Trophoblast cell (in vitro differentiated cells and primary cell): ENCODE measurements at regions not wholly inside any gene's neighbourhood (a gene's known extent, or its start where the extent isn't known, plus 50 kb on each side); places are given as distances from the start of the nearest gene placed in this dataset.
"Not testable (repeated sequence)": the region's sequence is repeated elsewhere in the genome, so short reads cannot be mapped to it uniquely, and the experiment has no call there.

Experiments used
- DNase-seq, 2 donors: peaks; one replicate each; pipeline ENCODE4 v3.0.0-alpha.2; 2016
- H2AFZ ChIP-seq: 2 replicates; pipeline ENCODE4 v1.6.1; 2013; ENCODE audit warnings: low read length, moderate library complexity, mild to moderate bottlenecking; ENCODE audit not compliant: insufficient read depth, poor library complexity
- H2AK5ac ChIP-seq: 2 replicates; pipeline ENCODE4 v1.6.1; 2013; ENCODE audit warnings: mild to moderate bottlenecking, low read length
- H2BK120ac ChIP-seq: 2 replicates; pipeline ENCODE4 v1.6.1; 2013; ENCODE audit warnings: low read length, mild to moderate bottlenecking, moderate library complexity; ENCODE audit not compliant: insufficient read depth, poor library complexity
- H2BK12ac ChIP-seq: 2 replicates; pipeline ENCODE4 v1.6.1; 2013; ENCODE audit warnings: mild to moderate bottlenecking, low read length, moderate library complexity
- H2BK5ac ChIP-seq: 2 replicates; pipeline ENCODE4 v1.6.1; 2013; ENCODE audit warnings: low read length, low read depth, moderate library complexity, mild to moderate bottlenecking; ENCODE audit not compliant: poor library complexity
- H3K14ac ChIP-seq: 2 replicates; pipeline ENCODE4 v1.6.1; 2013; ENCODE audit warnings: mild to moderate bottlenecking, low read length
- H3K18ac ChIP-seq: 2 replicates; pipeline ENCODE4 v1.6.1; 2013; ENCODE audit warnings: mild to moderate bottlenecking, low read length
- H3K23ac ChIP-seq: 2 replicates; pipeline ENCODE4 v1.6.1; 2013; ENCODE audit warnings: low read length
- H3K27ac ChIP-seq: 2 replicates; pipeline ENCODE4 v1.5.1; 2013; ENCODE audit warnings: low read depth, mild to moderate bottlenecking, inconsistent platforms, low read length, moderate library complexity
- H3K27me3 ChIP-seq: 2 replicates; pipeline ENCODE4 v1.6.1; 2013; ENCODE audit warnings: inconsistent platforms, mild to moderate bottlenecking, low read length, moderate library complexity; ENCODE audit not compliant: insufficient read depth
- H3K36me3 ChIP-seq, 2 experiments: 1 replicate in 1 of 2; 2 replicates in 1 of 2; pipeline ENCODE4 v1.6.1; 2013; ENCODE audit warnings: low read length in 2 of 2, mild to moderate bottlenecking in 2 of 2, moderate library complexity in 1 of 2; ENCODE audit not compliant: insufficient read depth in 2 of 2, control insufficient read depth in 1 of 2
- H3K4ac ChIP-seq: 2 replicates; pipeline ENCODE4 v1.6.1; 2013; ENCODE audit warnings: low read depth, mild to moderate bottlenecking, low read length, moderate library complexity
- H3K4me1 ChIP-seq, 2 experiments: 1 replicate in 1 of 2; 2 replicates in 1 of 2; pipeline ENCODE4 v1.6.1; 2013; ENCODE audit warnings: low read length in 2 of 2, mild to moderate bottlenecking in 2 of 2, moderate library complexity in 1 of 2; ENCODE audit not compliant: insufficient read depth in 2 of 2, control insufficient read depth in 1 of 2
- H3K4me2 ChIP-seq: 2 replicates; pipeline ENCODE4 v1.6.1; 2013; ENCODE audit warnings: inconsistent platforms, mild to moderate bottlenecking, low read length, moderate library complexity
- H3K4me3 ChIP-seq: 2 replicates; pipeline ENCODE4 v1.5.1; 2013; ENCODE audit warnings: mild to moderate bottlenecking, low read depth, low read length, inconsistent platforms
- H3K79me1 ChIP-seq: one replicate; pipeline ENCODE4 v1.6.1; 2013; ENCODE audit warnings: low read length
- H3K79me2 ChIP-seq: 2 replicates; pipeline ENCODE4 v1.6.1; 2013; ENCODE audit warnings: low read length, mild to moderate bottlenecking; ENCODE audit not compliant: control insufficient read depth, insufficient read depth, poor library complexity
- H3K9ac ChIP-seq: 2 replicates; pipeline ENCODE4 v1.6.1; 2013; ENCODE audit warnings: mild to moderate bottlenecking, low read length
- H3K9me3 ChIP-seq: 2 replicates; pipeline ENCODE4 v1.6.1; 2013; ENCODE audit warnings: low read depth, mild to moderate bottlenecking, control low read depth, inconsistent platforms, low read length; ENCODE audit not compliant: insufficient read depth
- H4K12ac ChIP-seq: 2 replicates; pipeline ENCODE4 v1.6.1; 2013; ENCODE audit warnings: low read depth, mild to moderate bottlenecking, low read length, moderate library complexity
- H4K8ac ChIP-seq: 2 replicates; pipeline ENCODE4 v1.6.1; 2013; ENCODE audit warnings: low read depth, mild to moderate bottlenecking, low read length, moderate library complexity
- H4K91ac ChIP-seq: one replicate; pipeline ENCODE4 v1.6.1; 2013; ENCODE audit warnings: low read depth, mild to moderate bottlenecking, low read length, moderate library complexity
- WGBS: extraction: QIAGEN DNeasy Blood & Tissue Kit; methylation state at CpG from one replicate; pipeline ENCODE4 v1.1.7; 2013; ENCODE audit warnings: missing lambda C conversion rate; ENCODE audit not compliant: insufficient read length, insufficient coverage; ENCODE audit errors: extremely low coverage; 5-methylcytosine and 5-hydroxymethylcytosine counted together

DNA sequence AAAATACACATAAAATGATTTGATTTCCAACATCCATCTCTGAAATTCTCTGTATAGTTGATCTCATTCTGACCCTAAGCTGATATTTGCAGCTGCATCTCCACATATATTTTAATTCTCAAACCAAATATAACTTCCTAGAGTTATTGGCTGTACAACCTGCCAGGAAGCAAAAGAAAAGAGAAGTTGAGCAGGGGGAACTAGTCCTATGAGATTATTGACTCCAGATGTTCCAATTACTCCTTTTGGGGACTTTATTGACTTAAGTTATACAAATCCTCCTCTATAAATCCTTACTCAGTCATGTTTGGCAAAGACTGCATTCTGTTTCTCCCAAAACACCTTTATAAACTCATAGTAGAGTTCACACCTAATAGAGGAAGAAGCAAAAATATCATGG, 599.4 kb upstream of the ANKRD30A start:
- Histone ChIP-seq H3K23ac (no peak overlapping the region), H2BK120ac (no peak overlapping the region), H2BK5ac (no peak overlapping the region), H4K12ac (no peak overlapping the region), H4K91ac (no peak overlapping the region), H3K9ac (no peak overlapping the region), H3K9me3 (no peaks in the 10 kb centered on the region), H4K8ac (no peak overlapping the region), H3K27me3 (no peaks in the 10 kb centered on the region), H3K4me3 (no peak overlapping the region), H3K79me2 (no peaks in the 10 kb centered on the region), H2AK5ac (no peak overlapping the region), H3K4me2 (no peak overlapping the region), H3K14ac (no peak overlapping the region), H2BK12ac (no peak overlapping the region), H3K79me1 (no peaks in the 10 kb centered on the region), H3K27ac (no peak overlapping the region), H3K36me3 (no peaks in the 10 kb centered on the region), H2AFZ (no peak overlapping the region), H3K18ac (no peak overlapping the region), H3K4ac (no peak overlapping the region), H3K4me1 (no peaks in the 10 kb centered on the region)
- DNase-seq, result no peak

DNA sequence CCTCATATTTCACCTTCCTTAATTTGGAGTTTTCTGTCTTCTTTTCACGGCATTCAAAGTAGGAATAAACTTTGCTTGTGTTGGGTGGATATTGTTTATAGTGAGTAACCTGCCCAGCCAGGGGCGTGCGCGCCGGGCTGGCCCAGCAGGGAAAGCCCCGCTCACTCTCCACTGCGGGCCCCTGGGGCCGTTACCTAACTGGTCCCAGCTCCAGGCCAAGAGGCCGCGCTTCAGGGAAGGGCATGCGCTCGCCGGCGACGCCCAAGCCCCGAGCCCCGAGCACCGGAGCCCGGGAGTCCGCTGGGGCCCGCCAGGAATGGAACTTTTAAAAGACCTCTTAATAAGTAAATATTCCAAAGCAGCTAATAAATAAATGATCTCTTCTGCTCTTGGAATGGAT, 601.3 kb upstream of the ANKRD30A start:
- not testable (repeated sequence) for H3K14ac ChIP-seq, H3K79me2 ChIP-seq, H3K23ac ChIP-seq, H2BK12ac ChIP-seq, H4K8ac ChIP-seq, H3K27me3 ChIP-seq, H3K36me3 ChIP-seq, H3K79me1 ChIP-seq, H3K27ac ChIP-seq, H4K12ac ChIP-seq, H3K18ac ChIP-seq, H3K4me3 ChIP-seq, H3K4ac ChIP-seq, H3K9me3 ChIP-seq, H2BK5ac ChIP-seq, H2AFZ ChIP-seq, H3K4me2 ChIP-seq, H2AK5ac ChIP-seq, H3K4me1 ChIP-seq, H2BK120ac ChIP-seq, H4K91ac ChIP-seq, H3K9ac ChIP-seq
- no CpG with 5 or more reads among the region's 21 CpGs for WGBS
- DNase-seq, result peak; percentile 37 to 46

- Histone ChIP-seq H4K91ac (no peak overlapping the region), H3K36me3 (no peaks in the 10 kb centered on the region), H3K14ac (no peak overlapping the region), H2BK12ac (no peak overlapping the region), H3K79me1 (no peaks in the 10 kb centered on the region), H3K9ac (no peak overlapping the region), H3K9me3 (no peaks in the 10 kb centered on the region), H3K23ac (no peak overlapping the region), H3K4ac (no peak overlapping the region), H3K4me1 (no peaks in the 10 kb centered on the region), H4K8ac (no peak overlapping the region), H3K4me3 (no peak overlapping the region), H3K27ac (no peak overlapping the region), H3K4me2 (no peak overlapping the region), H2AK5ac (no peak overlapping the region), H2BK120ac (no peak overlapping the region), H2BK5ac (no peak overlapping the region), H3K79me2 (no peaks in the 10 kb centered on the region), H2AFZ (no peak overlapping the region), H3K18ac (no peak overlapping the region), H4K12ac (no peak overlapping the region), H3K27me3 (no peaks in the 10 kb centered on the region)
- DNase-seq, result no peak
- no CpG with 5 or more reads among the region's 1 CpG for WGBS
These were observed 605.5 kb upstream of the ANKRD30A start for GRCh38 chr10:36519909-36520308.

GRCh38 chr10:36516281-36516680, 609.1 kb upstream of the ANKRD30A start:
- Histone ChIP-seq H3K36me3 (no peaks in the 10 kb centered on the region), H4K91ac (no peak overlapping the region), H2AFZ (no peak overlapping the region), H3K4me3 (no peak overlapping the region), H3K27ac (no peak overlapping the region), H3K23ac (no peak overlapping the region), H3K4me1 (no peaks in the 10 kb centered on the region), H4K12ac (no peak overlapping the region), H2BK120ac (no peak overlapping the region), H3K9ac (no peak overlapping the region), H3K4me2 (no peak overlapping the region), H3K9me3 (no peaks in the 10 kb centered on the region), H3K79me1 (no peaks in the 10 kb centered on the region), H3K14ac (no peak overlapping the region), H3K4ac (no peak overlapping the region), H2BK5ac (no peak overlapping the region), H2AK5ac (no peak overlapping the region), H3K18ac (no peak overlapping the region), H2BK12ac (no peak overlapping the region), H3K79me2 (no peaks in the 10 kb centered on the region), H4K8ac (no peak overlapping the region), H3K27me3 (no peaks in the 10 kb centered on the region)
- DNase-seq, result no peak

DNA sequence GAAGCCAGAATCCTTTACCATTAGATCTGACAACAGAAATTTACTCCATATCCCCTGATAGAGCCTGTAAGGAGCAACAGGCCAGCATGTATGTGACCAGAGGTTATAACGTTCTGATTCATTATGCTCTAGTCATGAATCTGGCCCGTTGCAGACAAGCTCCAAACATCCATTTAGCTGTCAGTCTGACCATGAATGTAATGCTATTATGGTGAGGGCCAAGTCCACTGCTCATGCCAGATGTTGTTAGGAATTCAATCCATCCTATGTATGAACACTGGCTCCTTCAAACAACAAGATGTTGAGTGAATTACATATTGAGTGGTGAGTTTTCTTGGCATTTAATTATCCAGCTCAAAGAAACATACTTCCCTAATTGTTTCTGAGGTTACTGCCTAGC, 610.1 kb upstream of the ANKRD30A start:
- Histone ChIP-seq H3K4me3 (no peak overlapping the region), H2BK120ac (no peak overlapping the region), H2BK12ac (no peak overlapping the region), H2AFZ (no peak overlapping the region), H3K18ac (no peak overlapping the region), H3K27me3 (no peaks in the 10 kb centered on the region), H4K91ac (no peak overlapping the region), H3K4ac (no peak overlapping the region), H3K4me2 (no peak overlapping the region), H3K9ac (no peak overlapping the region), H3K36me3 (no peaks in the 10 kb centered on the region), H3K14ac (no peak overlapping the region), H3K27ac (no peak overlapping the region), H3K4me1 (no peaks in the 10 kb centered on the region), H3K79me2 (no peaks in the 10 kb centered on the region), H2BK5ac (no peak overlapping the region), H4K8ac (no peak overlapping the region), H3K79me1 (no peaks in the 10 kb centered on the region), H4K12ac (no peak overlapping the region), H3K23ac (no peak overlapping the region), H3K9me3 (no peaks in the 10 kb centered on the region), H2AK5ac (no peak overlapping the region)
- DNase-seq, result no peak
- no CpG with 5 or more reads among the region's 2 CpGs for WGBS
